Endodermal cell (in vitro differentiated cells): ENCODE measurements at regions not wholly inside any gene's neighbourhood (a gene's known extent, or its start where the extent isn't known, plus 50 kb on each side); places are given as distances from the start of the nearest gene placed in this dataset.

Source experiments
- DNase-seq: peaks from one replicate; pipeline ENCODE4 v3.0.0-alpha.2; 2017
- H3K27ac ChIP-seq: 2 replicates; pipeline ENCODE4 v1.5.1; 2013; ENCODE audit warnings: mild to moderate bottlenecking, low read depth, low read length, moderate library complexity
- H3K27me3 ChIP-seq: 2 replicates; pipeline ENCODE4 v1.6.1; 2013; ENCODE audit warnings: mild to moderate bottlenecking, low read length, moderate library complexity; ENCODE audit not compliant: insufficient read depth, control insufficient read depth, poor library complexity, severe bottlenecking
- H3K36me3 ChIP-seq: 2 replicates; pipeline ENCODE4 v1.7.0; 2013; ENCODE audit warnings: mild to moderate bottlenecking, low read length, moderate library complexity; ENCODE audit not compliant: control insufficient read depth, insufficient read depth
- H3K4me1 ChIP-seq: one replicate; pipeline ENCODE4 v1.7.0; 2013; ENCODE audit warnings: low read length; ENCODE audit not compliant: control insufficient read depth, insufficient read depth
- H3K4me3 ChIP-seq: 2 replicates; pipeline ENCODE4 v1.5.1; 2013; ENCODE audit warnings: mild to moderate bottlenecking, low read length, moderate library complexity
- H3K9ac ChIP-seq: 2 replicates; pipeline ENCODE4 v1.6.1; 2013; ENCODE audit warnings: mild to moderate bottlenecking, low read length, moderate library complexity; ENCODE audit not compliant: poor library complexity, severe bottlenecking; ENCODE audit errors: extremely low read depth
- H3K9me3 ChIP-seq: 2 replicates; pipeline ENCODE4 v1.6.1; 2013; ENCODE audit warnings: mild to moderate bottlenecking, low read length, moderate library complexity; ENCODE audit not compliant: control insufficient read depth
- H3K27ac Mint-ChIP-seq: 2 replicates; pipeline ENCODE4 v1.8.0; 2020; ENCODE audit warnings: mixed read lengths
- H3K27me3 Mint-ChIP-seq: 2 replicates; pipeline ENCODE4 v1.8.0; 2021; ENCODE audit warnings: mild to moderate bottlenecking, mixed read lengths; ENCODE audit not compliant: insufficient read depth
- H3K36me3 Mint-ChIP-seq: 2 replicates; pipeline ENCODE4 v1.8.0; 2020; ENCODE audit warnings: low read depth, mixed read lengths
- H3K4me1 Mint-ChIP-seq: 2 replicates; pipeline ENCODE4 v1.8.0; 2020; ENCODE audit warnings: mixed read lengths
- H3K4me3 Mint-ChIP-seq: 2 replicates; pipeline ENCODE4 v1.8.0; 2020; ENCODE audit warnings: mild to moderate bottlenecking, moderate library complexity, mixed read lengths
- H3K9me3 Mint-ChIP-seq: 2 replicates; pipeline ENCODE4 v1.8.0; 2020; ENCODE audit warnings: mild to moderate bottlenecking, mixed read lengths
- CTCF ChIP-seq: fragments of 200-600 bp; sonication (generic); conservative IDR thresholded peaks from 2 replicates; pipeline ENCODE4 v1.5.0; 2021; ENCODE audit warnings: antibody characterized with exemption, mild to moderate bottlenecking
- WGBS, 2 experiments: methylation state at CpG; one replicate each; pipeline versions ENCODE4 v1.1.5 to v1.1.7; 2013; ENCODE audit warnings: missing lambda C conversion rate in 2 of 2, mixed read lengths in 1 of 2; ENCODE audit not compliant: insufficient coverage in 1 of 2, insufficient read length in 1 of 2; 5-methylcytosine and 5-hydroxymethylcytosine counted together

- Histone ChIP-seq H3K36me3 (no peaks in the 10 kb centered on the region), H3K9me3 (peaks cover 54% of the 10 kb centered on the region), H3K27ac (no peak overlapping the region), H3K27me3 (no peaks in the 10 kb centered on the region), H3K9ac (no peak overlapping the region), H3K4me3 (peak overlapping the region; percentile 17), H3K4me1 (peaks cover 13% of the 10 kb centered on the region)
- H3K9me3 Mint-ChIP-seq = peaks cover 30% of the 10 kb centered on the region
- no peaks in the 10 kb centered on the region for H3K27me3 Mint-ChIP-seq
- peak; percentile 51 for DNase-seq
- H3K27ac Mint-ChIP-seq = peak overlapping the region; percentile 88
- H3K4me1 Mint-ChIP-seq = peaks cover 30% of the 10 kb centered on the region
- 65 to 90% methylated on average over 4 of the region's 4 CpGs for WGBS, 2 experiments
- peaks cover 8% of the 10 kb centered on the region for H3K36me3 Mint-ChIP-seq
- TF ChIP-seq CTCF = no peak
- H3K4me3 Mint-ChIP-seq = no peak overlapping the region
Observed at GRCh38 chr10:83433705-83434104, 705.6 kb upstream of the GHITM start.

GRCh38 chr10:83448013-83448412 lies 691.3 kb upstream of the GHITM start:
- H3K36me3 ChIP-seq = no peaks in the 10 kb centered on the region
- 100% methylated on average over 1 of the region's 1 CpG for WGBS, 2 experiments
- H3K4me1 ChIP-seq = no peaks in the 10 kb centered on the region
- Mint-ChIP-seq H3K36me3 (no peaks in the 10 kb centered on the region), H3K4me1 (no peaks in the 10 kb centered on the region), H3K27me3 (no peaks in the 10 kb centered on the region), H3K4me3 (no peak overlapping the region), H3K9me3 (peaks cover 4% of the 10 kb centered on the region), H3K27ac (no peak overlapping the region)
- no peak overlapping the region for H3K9ac ChIP-seq
- no peaks in the 10 kb centered on the region for H3K27me3 ChIP-seq
- H3K9me3 ChIP-seq = no peaks in the 10 kb centered on the region
- no peak for DNase-seq
- H3K4me3 ChIP-seq = no peak overlapping the region
- TF ChIP-seq CTCF = no peak
- no peak overlapping the region for H3K27ac ChIP-seq

GRCh38 chr10:83458611-83459010 lies 680.7 kb upstream of the GHITM start:
- no peaks in the 10 kb centered on the region for H3K27me3 ChIP-seq
- Mint-ChIP-seq H3K4me1 (peaks cover 2% of the 10 kb centered on the region), H3K4me3 (no peak overlapping the region), H3K27ac (no peak overlapping the region), H3K9me3 (no peaks in the 10 kb centered on the region), H3K27me3 (peaks cover 15% of the 10 kb centered on the region), H3K36me3 (no peaks in the 10 kb centered on the region)
- no peak overlapping the region for H3K27ac ChIP-seq
- DNase-seq = no peak
- H3K4me3 ChIP-seq = no peak overlapping the region
- TF ChIP-seq CTCF = no peak
- H3K9me3 ChIP-seq = no peaks in the 10 kb centered on the region
- 85 to 86% methylated on average over 9 to 13 of the region's 13 CpGs for WGBS, 2 experiments
- no peak overlapping the region for H3K9ac ChIP-seq
- no peaks in the 10 kb centered on the region for H3K4me1 ChIP-seq
- no peaks in the 10 kb centered on the region for H3K36me3 ChIP-seq
